GM06990 (cell line): ENCODE measurements at regions not wholly inside any gene's neighbourhood (a gene's known extent, or its start where the extent isn't known, plus 50 kb on each side); places are given as distances from the start of the nearest gene placed in this dataset.

Experiments
- DNase-seq: peaks from one replicate; pipeline ENCODE4 v3.0.0-alpha.2; 2011; ENCODE audit not compliant: insufficient read length; ENCODE audit errors: extremely low read depth
- H3K27me3 ChIP-seq: replicated peaks from 2 replicates; pipeline ENCODE4 v1.6.0; 2011; ENCODE audit warnings: low read length; ENCODE audit not compliant: control insufficient read depth, insufficient read depth
- H3K36me3 ChIP-seq: 2 replicates; pipeline ENCODE4 v1.5.1; 2011; ENCODE audit warnings: low read length; ENCODE audit not compliant: control insufficient read depth, insufficient read depth
- H3K4me3 ChIP-seq: replicated peaks from 2 replicates; pipeline ENCODE4 v1.5.1; 2011; ENCODE audit warnings: low read depth, mild to moderate bottlenecking, control low read depth, low read length
- CTCF ChIP-seq: IDR thresholded peaks from 2 replicates; pipeline ENCODE4 v1.5.1; 2011; ENCODE audit warnings: low read length, control low read depth, mild to moderate bottlenecking, inconsistent platforms; ENCODE audit not compliant: insufficient read depth, poor library complexity, severe bottlenecking

DNA sequence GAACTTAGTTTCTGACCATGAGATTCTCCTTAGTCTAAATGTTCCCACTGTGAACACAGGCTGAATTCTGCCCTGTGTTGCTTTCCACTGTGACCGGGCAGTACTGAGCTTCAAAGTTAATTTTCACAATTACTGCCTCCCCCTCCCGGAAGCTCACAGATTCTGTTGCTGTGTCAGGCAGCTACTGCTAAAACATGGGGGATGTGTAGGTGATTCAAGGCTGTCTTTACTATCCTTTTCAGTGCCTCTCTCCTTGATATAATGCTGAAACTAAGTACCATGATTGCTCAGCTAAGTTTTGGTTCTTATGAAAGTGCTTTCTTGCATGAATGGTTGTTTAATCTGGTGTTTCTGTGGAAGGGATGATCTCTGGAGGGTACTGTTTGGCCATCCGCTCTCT, 428.3 kb upstream of the NOVA1 start:
- no peak for DNase-seq
- no peaks in the 10 kb centered on the region for H3K27me3 ChIP-seq
- H3K4me3 ChIP-seq = no peak overlapping the region
- no peaks in the 10 kb centered on the region for H3K36me3 ChIP-seq
- no peak for TF ChIP-seq CTCF

DNA sequence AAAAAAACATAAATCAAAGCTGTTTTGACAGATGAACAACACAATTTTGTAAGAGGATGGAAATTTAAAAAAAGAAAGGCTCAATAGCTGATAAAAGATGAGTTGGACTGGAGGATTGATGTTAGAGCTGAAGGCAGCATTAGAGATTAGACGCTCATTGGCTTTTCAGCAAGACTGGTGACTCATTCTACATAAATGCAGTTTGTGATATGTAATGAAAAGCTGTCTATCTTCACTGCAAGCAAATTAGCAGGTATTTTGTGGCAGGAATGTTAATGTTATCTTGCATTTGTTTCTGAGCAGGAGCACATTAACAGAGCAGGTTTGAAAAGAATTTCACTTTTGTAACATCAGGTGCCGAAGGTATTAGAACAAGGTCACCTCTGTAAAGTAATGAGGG, 442.7 kb upstream of the NOVA1 start:
- no peak for TF ChIP-seq CTCF
- no peak overlapping the region for H3K4me3 ChIP-seq
- no peak for DNase-seq
- no peaks in the 10 kb centered on the region for H3K36me3 ChIP-seq
- H3K27me3 ChIP-seq = no peaks in the 10 kb centered on the region

DNA sequence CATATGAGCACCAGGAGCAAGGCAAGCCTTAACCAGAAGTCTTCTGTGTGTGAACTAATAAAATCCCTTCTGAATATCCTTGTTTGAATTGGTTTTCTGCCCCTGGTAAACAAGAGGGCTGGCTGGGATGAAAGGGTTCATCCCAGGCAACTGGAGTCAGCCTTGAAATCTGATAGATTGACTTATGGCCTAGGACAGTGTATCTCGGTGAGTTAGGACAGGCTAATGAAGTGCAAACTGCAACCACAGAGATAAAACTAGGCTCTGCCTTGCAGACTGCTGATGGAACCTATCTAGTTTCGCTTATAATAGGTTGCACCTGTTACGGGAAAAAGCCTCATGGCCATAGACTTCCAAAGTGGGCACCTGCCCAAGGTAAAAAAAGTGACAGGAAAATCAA, 451.9 kb upstream of the NOVA1 start:
- no peak for TF ChIP-seq CTCF
- no peak overlapping the region for H3K4me3 ChIP-seq
- DNase-seq = no peak
- H3K27me3 ChIP-seq = no peaks in the 10 kb centered on the region
- H3K36me3 ChIP-seq = no peaks in the 10 kb centered on the region

- DNase-seq = no peak
- Histone ChIP-seq H3K27me3 (no peaks in the 10 kb centered on the region), H3K4me3 (no peak overlapping the region), H3K36me3 (no peaks in the 10 kb centered on the region)
- TF ChIP-seq CTCF = no peak
These were observed 452.4 kb upstream of the NOVA1 start for GRCh38 chr14:27050208-27050607.

GRCh38 chr14:27056586-27056985, 458.8 kb upstream of the NOVA1 start:
- TF ChIP-seq CTCF = no peak
- H3K27me3 ChIP-seq = no peaks in the 10 kb centered on the region
- DNase-seq = no peak
- H3K4me3 ChIP-seq = no peak overlapping the region
- no peaks in the 10 kb centered on the region for H3K36me3 ChIP-seq

DNA sequence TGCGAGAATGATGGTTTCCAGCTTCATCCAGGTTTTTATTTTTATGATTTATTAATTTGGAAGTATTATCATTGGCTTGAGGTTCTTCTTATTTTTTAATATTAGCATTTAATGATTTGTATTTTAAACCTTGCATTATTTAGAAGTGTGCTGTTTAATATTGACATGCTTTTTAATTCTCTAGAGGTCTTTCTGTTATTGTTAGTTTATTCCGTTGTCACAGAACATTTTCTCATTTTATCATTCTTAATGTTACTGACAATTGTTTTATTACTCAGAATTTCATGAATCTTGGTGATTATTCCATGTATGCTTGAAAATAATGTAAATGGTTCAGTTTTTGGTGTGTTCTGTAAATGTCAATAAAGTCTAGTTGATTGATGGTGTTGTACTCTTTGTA, 463.5 kb upstream of the NOVA1 start:
- Histone ChIP-seq H3K4me3 (no peak overlapping the region), H3K27me3 (no peaks in the 10 kb centered on the region), H3K36me3 (no peaks in the 10 kb centered on the region)
- no peak for DNase-seq
- TF ChIP-seq CTCF = no peak
